COLO668 (cell line): ENCODE measurements at regions not wholly inside any gene's neighbourhood (a gene's known extent, or its start where the extent isn't known, plus 50 kb on each side); places are given as distances from the start of the nearest gene placed in this dataset.

ENCODE experiments used
- DNase-seq: peaks from one replicate; lab custom pipeline; 2025; ENCODE audit not compliant: unreplicated experiment; lab: John Stamatoyannopoulos, UW

DNA sequence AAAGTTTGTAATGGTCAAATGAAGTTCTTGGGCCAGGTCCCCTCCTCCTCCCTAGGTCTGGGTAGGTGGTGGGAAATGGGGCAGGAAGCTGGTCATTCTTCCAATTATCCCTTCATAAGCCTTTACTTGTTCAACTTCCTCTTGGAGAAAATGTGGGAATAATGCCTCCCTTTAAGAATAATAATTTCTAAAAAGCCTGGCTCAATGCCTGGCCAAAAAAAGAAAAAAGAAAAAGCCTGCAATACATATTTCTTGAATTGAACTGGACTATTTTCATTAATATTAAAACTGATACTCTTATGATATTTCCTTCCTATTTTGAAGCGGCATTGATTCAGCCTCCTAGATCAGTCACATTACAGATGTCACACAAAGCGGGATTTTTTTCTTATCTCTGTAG lies 600.9 kb downstream of the CCDC171 start:
- DNase-seq = no peak

DNA sequence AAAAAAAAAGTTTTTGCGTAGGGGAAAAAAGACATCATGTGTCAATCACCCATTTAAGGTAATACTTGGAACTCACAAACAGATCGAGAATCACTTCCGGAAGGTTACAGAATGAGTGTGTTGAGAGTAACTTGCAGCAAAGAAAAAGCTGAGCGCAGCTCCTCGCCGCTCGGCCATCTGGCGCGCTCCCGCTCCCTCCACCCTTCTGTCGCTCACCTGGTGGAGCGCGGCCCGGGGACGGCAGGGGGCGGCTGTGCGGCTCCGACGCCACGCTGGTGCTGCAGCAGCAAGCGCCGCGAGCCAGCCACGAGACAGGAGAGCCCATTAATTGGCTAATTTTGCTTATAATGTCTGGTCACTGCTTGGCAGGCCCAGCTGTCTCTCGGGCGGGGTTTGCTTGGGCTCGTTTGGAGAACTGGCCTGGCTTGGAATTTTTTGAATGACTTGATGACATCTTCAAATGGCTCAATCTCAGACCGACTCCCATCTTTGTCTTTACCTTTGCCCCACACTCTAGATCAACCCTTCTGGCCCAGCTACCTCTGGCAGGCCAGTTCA lies 601.8 kb downstream of the CCDC171 start:
- DNase-seq = peak; percentile 79

DNA sequence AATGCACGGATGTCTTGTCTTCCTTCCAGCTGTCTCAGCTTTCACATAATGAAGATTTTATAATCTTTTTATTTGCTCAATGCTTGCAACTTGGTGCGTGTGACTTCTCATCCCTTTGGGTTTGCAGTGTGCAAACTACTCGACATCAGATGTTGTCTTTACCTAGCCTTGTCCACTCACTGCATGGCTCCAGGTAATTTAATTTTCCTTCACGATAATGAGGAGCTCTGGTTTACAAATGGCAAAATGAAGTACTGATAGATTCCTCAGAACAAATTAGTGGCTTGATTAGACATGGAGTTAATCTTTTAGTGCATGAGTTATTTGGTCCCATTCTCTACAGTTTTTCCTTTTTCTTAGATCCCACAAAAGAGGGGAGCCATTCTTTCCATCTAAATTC lies 603.0 kb downstream of the CCDC171 start:
- DNase-seq = no peak

- no peak for DNase-seq
These were observed 604.4 kb downstream of the CCDC171 start for GRCh38 chr9:16157216-16157615.

DNA sequence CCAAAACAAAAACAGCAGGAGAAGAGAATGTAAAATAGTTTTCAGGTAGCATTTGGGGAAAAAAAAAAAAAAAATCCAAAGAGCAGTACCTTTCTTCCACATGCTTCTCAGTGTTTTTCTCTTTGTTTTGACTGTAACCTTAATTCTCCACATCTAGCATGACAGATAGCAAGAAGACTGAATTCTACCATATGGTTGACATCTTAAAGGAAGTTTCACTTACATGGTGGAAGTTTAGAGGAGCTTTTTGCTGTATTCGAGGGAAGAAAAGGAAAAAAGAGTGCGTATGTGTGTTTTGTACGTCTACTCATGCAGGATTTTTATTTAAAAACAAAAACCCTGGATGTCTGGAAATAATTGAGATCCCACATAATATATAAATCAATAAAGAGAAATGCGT lies 604.8 kb downstream of the CCDC171 start:
- no peak for DNase-seq

DNA sequence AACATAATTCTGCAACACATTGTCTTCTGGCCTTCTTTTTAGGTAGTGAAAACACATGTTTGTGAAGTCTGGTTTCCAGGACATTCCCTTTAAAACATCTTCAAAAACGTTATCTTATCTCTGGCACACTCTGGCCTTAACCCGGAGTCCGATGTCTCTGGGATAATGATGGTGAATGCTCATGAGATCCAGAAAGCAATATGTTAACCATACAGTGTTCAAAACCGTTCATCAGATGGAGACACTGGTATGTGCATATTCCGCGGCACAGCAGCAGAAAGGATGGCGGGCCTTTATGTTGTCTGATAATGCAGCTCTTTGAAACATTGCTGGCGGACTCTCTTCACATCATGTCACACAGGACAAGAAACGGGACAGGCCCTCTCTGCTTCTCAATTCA lies 605.2 kb downstream of the CCDC171 start:
- no peak for DNase-seq

GRCh38 chr9:16161483-16161882 lies 608.6 kb downstream of the CCDC171 start:
- no peak for DNase-seq

GRCh38 chr9:16170119-16170518 lies 617.3 kb downstream of the CCDC171 start:
- no peak for DNase-seq

DNA sequence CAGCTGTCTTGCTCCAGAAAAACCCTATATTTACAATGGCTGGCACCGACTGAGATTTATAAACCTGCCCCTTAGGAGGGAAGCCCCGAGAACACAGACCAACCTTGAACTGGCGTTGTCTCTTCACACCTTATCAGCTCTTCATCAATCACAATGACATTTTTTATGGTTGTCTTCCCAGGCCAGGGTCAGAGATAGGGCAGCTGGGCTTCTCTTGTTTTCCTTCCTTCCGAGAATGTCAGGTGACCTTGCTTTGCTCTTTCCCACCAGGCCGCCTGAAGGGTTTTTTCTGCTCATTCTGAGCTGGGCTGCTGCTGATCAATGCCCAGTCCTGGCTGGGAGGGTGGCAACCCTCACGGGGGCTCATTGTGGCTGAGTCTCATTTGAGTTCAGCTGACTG lies 619.1 kb downstream of the CCDC171 start:
- no peak for DNase-seq

GRCh38 chr9:16172796-16173195 lies 620.0 kb downstream of the CCDC171 start:
- no peak for DNase-seq

- DNase-seq = no peak
These were observed 622.1 kb downstream of the CCDC171 start for GRCh38 chr9:16174915-16175314.

- DNase-seq = no peak
These were observed 622.6 kb downstream of the CCDC171 start for GRCh38 chr9:16175461-16175860.

DNA sequence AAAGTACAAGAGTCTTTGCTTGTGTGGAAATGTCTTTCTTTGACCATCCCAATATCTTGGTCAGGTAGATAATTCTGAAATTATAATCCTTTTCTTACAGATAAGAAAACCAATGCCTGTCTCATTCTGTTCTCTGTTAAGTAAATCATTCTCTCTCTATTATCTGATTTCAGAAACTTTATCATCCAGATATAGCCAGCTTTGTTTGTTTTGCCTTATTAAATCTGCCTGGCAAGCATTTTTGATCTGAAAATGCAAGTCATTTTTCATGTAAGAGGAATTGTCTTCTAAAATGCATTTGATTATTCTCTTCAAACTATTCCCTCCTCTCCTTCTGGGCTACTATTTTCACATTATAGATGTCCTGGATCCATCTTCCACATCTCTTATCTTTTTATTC lies 625.5 kb downstream of the CCDC171 start:
- DNase-seq = no peak

- no peak for DNase-seq
These were observed 626.7 kb downstream of the CCDC171 start for GRCh38 chr9:16179566-16179965.

- DNase-seq = no peak
These were observed 627.2 kb downstream of the CCDC171 start for GRCh38 chr9:16180091-16180490.

DNA sequence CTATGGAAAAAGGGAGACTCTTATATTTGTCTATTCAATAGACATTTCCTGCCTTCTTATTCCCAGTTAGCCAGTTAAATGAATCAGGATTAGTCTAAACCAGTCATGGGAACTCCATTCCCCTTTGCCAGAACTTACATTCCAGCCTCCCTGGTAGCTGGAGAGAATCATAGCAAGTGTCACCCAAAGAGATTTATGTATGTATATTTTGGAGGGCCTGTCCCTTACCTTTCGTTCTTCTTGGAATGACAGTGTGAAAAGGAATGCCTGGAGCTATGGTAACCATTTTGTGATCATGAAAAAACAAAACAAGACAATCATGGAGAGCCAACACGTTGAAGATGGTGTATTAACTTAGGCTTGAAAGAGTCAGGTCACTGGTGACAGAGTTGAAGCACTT lies 627.7 kb downstream of the CCDC171 start:
- DNase-seq = no peak

- DNase-seq = no peak
These were observed 628.7 kb downstream of the CCDC171 start for GRCh38 chr9:16181539-16181938.

DNA sequence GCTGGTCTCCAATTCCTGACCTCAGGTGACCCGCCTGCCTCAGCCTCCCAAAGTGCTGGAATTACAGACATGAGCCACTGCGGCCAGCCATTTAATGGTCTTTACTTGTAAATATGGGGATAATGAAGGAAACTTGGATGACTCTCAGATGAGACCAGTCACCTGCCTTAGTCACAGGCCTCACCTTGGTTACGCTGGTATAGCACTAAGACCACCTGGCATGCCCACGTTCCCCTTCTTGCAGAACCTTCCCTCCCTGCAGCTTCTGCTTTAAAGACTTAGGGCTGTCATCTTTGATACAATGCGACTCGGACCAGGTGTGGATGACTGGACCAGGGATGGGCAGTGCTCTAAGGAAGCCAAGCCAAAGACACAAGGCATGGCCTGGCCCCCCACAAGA lies 629.9 kb downstream of the CCDC171 start:
- DNase-seq = no peak

- no peak for DNase-seq
These were observed 632.3 kb downstream of the CCDC171 start for GRCh38 chr9:16184964-16185646.

GRCh38 chr9:16191191-16191590 lies 638.3 kb downstream of the CCDC171 start:
- DNase-seq = no peak

DNA sequence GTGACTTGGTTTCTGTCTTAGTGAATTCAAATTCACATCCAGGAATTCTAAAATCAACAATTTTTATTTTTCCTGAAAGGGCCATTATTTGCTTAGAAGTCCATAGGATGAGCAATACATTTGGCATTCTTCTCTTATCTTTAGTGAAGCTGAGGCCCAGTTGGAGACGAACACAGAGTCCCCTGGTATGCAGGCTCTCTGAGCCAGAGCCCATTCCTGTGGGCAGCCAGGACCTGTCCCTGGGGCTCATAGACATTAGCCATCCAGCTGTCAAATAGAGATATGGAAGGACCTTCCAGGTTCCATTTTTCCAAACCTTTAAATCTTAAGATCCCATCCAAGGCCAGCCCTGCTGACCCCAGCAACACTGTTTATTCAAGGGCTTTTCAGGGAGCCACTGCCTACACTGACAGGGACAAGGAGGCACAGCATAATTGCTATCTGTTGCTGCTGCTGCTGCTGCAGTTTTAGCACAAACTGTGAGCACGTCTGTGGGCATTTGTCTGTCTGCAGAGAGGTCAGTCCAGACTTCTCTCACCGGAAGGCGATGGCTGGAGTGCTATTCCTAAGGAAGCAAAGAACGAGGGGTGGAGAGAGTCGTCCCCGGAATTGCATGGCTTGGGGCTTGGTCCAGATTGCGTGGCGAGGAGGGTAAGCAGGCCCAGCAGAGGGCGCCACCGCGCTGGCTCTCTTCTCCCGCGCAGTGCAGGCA lies 639.0 kb downstream of the CCDC171 start:
- DNase-seq = peak; percentile 72

DNA sequence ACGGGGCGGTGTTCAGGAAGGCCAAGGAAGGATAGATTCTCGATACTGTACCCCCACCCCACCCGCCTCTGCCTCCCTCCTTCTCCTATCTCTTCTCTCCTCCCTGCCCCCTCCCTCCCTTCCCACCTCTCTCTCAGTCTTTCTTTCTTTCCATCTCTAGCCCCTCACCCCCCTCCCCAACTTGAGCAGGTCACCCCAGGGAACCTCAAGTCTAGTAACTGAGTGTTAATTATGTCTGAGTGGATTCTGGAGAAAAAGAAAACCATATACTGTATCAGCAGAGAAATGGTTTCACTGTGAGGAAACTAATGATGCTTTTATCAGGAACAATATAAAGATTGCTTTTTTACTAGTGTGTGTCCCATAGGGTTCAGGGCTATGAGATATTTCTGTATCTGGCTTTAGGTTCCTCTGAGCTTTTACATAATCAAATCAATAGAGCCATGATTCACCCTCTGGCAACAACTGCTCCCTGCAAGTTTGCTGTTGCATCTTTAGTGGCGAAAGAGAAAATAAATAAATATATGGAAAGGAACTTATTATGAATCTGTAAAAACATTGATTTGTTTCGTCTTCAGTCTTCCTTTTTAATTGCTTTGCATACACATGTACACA lies 639.7 kb downstream of the CCDC171 start:
- no peak for DNase-seq
